HG03064 (cell line): ENCODE measurements at regions not wholly inside any gene's neighbourhood (a gene's known extent, or its start where the extent isn't known, plus 50 kb on each side); places are given as distances from the start of the nearest gene placed in this dataset.
"Not testable (repeated sequence)": the region's sequence is repeated elsewhere in the genome, so short reads cannot be mapped to it uniquely, and the experiment has no call there.

Source experiments
- ATAC-seq: cut with Tn5 transposase; IDR thresholded peaks from one replicate; pipeline ENCODE4 v1.9.1; 2021; ENCODE audit warnings: low read depth; ENCODE audit not compliant: unreplicated experiment

- no peak for ATAC-seq
Observed at GRCh38 chr1:105072850-105073249, 1323.2 kb downstream of the AMY1C start.

GRCh38 chr1:105073660-105074059 lies 1324.0 kb downstream of the AMY1C start:
- ATAC-seq: no peak

- no peak for ATAC-seq
Observed at GRCh38 chr1:105083611-105084010, 1333.9 kb downstream of the AMY1C start.

GRCh38 chr1:105087506-105087905 lies 1337.8 kb downstream of the AMY1C start:
- no peak for ATAC-seq

- ATAC-seq: no peak
Observed at GRCh38 chr1:105088166-105088565, 1338.5 kb downstream of the AMY1C start.

GRCh38 chr1:105093893-105094292 lies 1344.2 kb downstream of the AMY1C start:
- not testable (repeated sequence) for ATAC-seq

- no peak for ATAC-seq
Observed at GRCh38 chr1:105100102-105100501, 1350.4 kb downstream of the AMY1C start.

- ATAC-seq: no peak
Observed at GRCh38 chr1:105101261-105101660, 1351.6 kb downstream of the AMY1C start.

GRCh38 chr1:105102371-105102770 lies 1352.7 kb downstream of the AMY1C start:
- ATAC-seq: no peak

GRCh38 chr1:105122041-105122440 lies 1372.3 kb downstream of the AMY1C start:
- ATAC-seq: no peak

GRCh38 chr1:105137543-105138457 lies 1388.1 kb downstream of the AMY1C start:
- no peak for ATAC-seq

GRCh38 chr1:105138458-105138893 lies 1388.8 kb downstream of the AMY1C start:
- no peak for ATAC-seq

- ATAC-seq: no peak
Observed at GRCh38 chr1:105172788-105173187, 1423.1 kb downstream of the AMY1C start.

GRCh38 chr1:105180789-105181188 lies 1431.1 kb downstream of the AMY1C start:
- no peak for ATAC-seq

GRCh38 chr1:105204836-105205371 lies 1455.2 kb downstream of the AMY1C start:
- no peak for ATAC-seq

GRCh38 chr1:105208581-105208980 lies 1458.9 kb downstream of the AMY1C start:
- ATAC-seq: no peak

- no peak for ATAC-seq
Observed at GRCh38 chr1:105210747-105211146, 1461.0 kb downstream of the AMY1C start.

- no peak for ATAC-seq
Observed at GRCh38 chr1:105231378-105231777, 1481.7 kb downstream of the AMY1C start.

GRCh38 chr1:105243411-105243810 lies 1493.7 kb downstream of the AMY1C start:
- no peak for ATAC-seq

GRCh38 chr1:105243969-105244368 lies 1494.3 kb downstream of the AMY1C start:
- no peak for ATAC-seq

- ATAC-seq: no peak
Observed at GRCh38 chr1:105254906-105255305, 1505.2 kb downstream of the AMY1C start.

- ATAC-seq: no peak
Observed at GRCh38 chr1:105260001-105260400, 1510.3 kb downstream of the AMY1C start.
